NCI-H2107 treated with DMSO at 0.1 percent for 48 hours (cell line): ENCODE measurements at regions not wholly inside any gene's neighbourhood (a gene's known extent, or its start where the extent isn't known, plus 50 kb on each side); places are given as distances from the start of the nearest gene placed in this dataset.
A peak's percentile ranks its signal among the peaks of the same experiment; 100 is the strongest.

Experiments
- DNase-seq: peaks from one replicate; lab custom pipeline; 2025; ENCODE audit not compliant: unreplicated experiment; lab: John Stamatoyannopoulos, UW

GRCh38 chr2:204264085-204264553 lies 281.2 kb upstream of the PARD3B start:
- DNase-seq = peak; percentile 62

DNA sequence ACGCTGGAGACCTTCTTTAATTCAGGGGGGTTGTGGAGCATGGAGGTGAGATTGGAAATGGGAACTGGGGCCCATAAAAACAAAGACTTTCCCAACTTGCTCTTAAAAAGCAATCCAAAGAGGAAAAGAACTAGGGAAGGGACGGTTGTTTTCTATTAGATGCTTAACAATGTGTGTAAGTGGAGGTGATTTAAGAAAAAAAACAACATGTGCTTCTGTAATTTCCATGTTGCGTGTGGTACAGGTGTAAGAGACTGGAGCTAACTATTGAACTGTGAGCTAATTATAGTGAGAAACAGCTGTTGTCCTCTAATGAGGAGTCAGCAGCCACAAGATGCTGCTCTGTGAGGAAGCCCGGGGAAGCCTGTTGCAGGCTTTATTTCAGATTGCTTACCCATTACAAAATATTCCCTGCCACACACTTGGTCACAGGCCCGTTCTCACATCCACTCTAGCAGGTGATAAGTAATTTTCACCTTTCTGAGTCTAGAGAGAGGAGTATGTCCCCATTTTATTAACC lies 280.6 kb upstream of the PARD3B start:
- DNase-seq = peak; percentile 81

DNA sequence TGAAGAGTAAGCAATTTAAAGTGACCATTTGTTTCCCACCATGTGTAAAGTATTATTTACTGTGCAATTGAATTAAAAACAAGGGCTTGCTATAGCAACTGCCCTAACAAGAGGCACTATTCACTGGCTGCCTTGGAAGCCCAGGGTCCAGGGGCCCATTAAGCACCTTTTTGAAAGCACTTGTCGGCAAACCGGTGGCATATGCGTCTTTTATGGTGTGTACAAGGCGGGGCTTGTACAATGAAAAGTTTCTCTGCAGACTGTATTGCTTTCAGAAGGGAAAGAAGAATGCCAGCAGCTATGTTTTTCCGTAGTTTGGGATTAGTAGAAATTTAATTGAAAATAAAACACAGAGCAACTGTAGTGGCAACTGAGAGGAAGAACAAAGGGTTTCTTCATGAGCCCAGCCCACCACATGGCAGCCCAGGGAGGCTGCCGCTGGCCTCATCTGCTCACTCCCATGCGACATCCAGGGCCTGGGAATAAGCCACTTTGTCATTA lies 279.5 kb upstream of the PARD3B start:
- DNase-seq = peak; percentile 80

DNA sequence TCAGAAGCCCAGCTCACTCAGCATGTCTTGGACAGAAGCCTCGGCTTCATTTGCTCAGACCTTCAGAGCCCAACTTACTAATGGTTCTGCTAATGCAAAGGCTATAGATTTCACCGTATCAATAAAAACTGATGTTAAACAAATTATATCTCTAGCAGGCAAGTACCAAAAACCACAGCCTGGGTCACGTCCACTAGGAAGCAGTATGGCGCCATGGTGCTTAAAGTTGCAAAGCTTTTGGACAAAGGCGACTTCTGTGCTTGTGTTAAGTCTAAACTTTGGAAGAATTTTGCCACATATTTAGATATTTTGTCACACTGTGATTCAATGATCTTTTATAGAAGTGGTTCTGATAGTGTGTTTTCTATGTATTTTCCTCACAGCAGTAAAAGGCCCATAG lies 276.8 kb upstream of the PARD3B start:
- no peak for DNase-seq

DNA sequence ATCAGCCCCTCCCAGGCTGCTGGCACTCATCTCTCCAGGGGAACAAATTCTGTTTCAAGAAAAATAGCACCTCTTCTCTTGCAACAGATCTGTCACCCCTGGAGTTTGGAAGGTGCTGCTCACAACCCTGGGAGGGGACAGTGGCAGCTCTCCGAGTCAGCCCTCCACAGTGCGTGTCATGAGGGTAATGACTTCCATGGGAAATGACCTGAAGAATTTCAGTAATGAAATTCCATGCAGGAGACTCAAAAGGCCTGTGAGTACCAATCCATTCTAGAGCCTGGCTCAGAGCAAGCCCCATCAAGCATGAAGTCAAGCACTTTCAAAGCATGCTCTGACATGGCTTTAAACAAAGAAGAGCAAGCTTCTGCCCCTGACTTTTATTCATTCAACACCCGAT lies 276.3 kb upstream of the PARD3B start:
- no peak for DNase-seq

DNA sequence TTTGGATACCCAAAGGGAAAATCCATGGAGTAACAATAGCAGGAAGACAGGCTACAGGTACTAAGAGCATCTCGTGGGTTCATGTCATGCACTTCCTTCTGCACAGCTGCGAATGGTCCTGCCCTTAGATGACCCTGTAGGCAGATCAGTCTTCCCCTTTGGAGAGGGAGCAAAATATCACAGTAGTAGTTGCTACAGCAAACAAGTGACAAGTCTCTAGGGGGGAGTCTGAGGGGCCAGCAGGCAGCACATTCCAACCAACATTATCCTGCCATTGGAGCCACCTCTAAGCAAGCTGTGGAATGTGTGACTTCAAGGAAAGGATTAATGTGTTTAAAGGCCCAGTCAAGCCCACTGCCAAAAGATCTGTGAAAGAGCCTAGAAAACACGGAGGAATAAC lies 273.2 kb upstream of the PARD3B start:
- no peak for DNase-seq

DNA sequence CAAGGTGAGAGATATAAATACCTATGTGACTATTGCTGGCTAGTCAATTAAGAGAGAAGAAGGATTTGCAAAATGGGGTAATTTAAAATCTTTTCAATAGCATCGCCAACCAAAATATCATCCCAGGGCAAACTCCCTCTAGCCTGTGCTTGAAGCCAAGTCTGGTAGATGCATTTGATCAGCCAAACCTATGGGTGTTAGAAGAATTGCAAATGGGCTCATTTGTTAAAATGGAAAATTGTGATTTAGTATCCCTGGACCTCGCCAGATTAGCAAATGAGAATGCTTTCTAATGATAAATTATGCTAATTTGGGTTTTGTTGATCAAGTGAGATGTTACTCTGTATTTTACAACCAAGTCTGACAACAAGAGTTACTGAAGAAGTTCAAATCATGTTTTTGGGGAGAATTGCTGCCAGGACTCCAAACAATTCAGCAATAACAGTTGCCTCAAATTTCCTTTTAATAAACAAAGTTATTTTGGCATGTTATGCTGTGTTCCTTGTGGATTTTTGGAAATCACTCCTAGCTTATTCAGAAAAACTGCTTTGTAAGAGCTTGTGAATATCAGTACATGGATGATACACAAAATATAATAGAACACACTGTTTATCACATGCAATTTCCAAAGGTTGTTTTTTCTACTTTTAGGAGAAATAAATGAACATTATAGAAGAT lies 272.5 kb upstream of the PARD3B start:
- no peak for DNase-seq

DNA sequence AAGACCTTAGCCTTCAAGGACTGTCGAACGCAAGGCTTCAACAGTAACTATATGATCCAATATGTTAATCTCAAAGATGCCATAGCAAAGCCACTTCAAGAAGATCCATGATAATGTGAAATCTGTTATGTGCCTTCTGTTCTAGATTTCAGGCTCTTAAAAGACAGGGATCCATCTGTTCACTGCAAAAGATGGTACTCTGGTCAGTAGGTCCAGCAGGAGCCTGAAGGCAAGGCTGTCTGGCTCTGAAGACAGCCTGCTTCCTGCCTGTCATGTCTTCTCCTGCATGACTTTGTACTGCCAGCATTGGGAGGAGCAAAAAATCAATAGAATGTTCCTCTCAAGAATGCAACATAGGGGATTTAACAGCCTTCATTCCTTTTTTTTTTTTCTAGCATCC lies 270.8 kb upstream of the PARD3B start:
- DNase-seq = no peak

GRCh38 chr2:204274991-204275390 lies 270.3 kb upstream of the PARD3B start:
- DNase-seq = no peak

DNA sequence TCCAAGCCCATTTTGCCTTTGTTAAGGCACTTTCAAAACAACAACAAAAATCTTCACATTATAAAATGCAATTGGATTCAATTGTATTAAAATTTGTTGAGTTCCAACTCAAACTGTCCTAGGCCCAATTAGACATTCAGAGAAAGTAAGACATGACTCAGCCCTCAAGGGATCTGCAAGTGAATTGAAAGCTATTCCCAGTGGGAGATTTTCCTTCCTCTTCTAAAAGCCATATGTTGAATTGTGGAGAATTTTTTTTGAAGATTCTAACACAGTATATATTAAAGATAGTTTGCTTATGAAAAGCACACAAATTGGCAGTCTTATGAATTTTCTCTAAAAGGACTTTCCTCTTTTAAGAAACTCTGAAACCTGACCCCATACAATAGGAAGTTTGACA lies 268.0 kb upstream of the PARD3B start:
- DNase-seq = no peak

- no peak for DNase-seq
These were observed 266.8 kb upstream of the PARD3B start for GRCh38 chr2:204278454-204278853.

GRCh38 chr2:204279819-204280218 lies 265.5 kb upstream of the PARD3B start:
- no peak for DNase-seq

GRCh38 chr2:204280262-204280668 lies 265.0 kb upstream of the PARD3B start:
- DNase-seq = no peak

DNA sequence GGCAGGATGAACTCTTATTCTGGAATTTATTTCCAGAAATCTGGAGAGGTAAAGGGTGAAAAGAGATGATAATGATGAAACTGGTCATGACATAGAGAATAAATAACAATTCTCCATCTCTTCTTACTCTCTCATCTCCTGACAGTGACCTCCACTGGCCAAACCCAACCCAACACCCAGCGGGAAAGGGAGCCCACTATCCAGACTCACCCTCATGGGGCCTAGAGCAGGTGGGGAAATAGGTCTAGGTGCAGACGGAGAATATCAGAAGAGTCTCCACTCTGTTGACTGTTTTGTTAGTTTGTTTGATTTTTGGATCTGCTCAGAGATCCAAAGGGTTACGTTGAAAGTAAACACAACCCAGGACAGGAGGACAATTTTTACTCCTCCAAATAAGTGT lies 263.2 kb upstream of the PARD3B start:
- DNase-seq = no peak

- DNase-seq = peak; percentile 73
These were observed 262.8 kb upstream of the PARD3B start for GRCh38 chr2:204282525-204282924.

GRCh38 chr2:204289066-204289465 lies 256.2 kb upstream of the PARD3B start:
- no peak for DNase-seq

GRCh38 chr2:204292439-204292838 lies 252.8 kb upstream of the PARD3B start:
- DNase-seq = no peak

- no peak for DNase-seq
These were observed 251.2 kb upstream of the PARD3B start for GRCh38 chr2:204293884-204294747.

DNA sequence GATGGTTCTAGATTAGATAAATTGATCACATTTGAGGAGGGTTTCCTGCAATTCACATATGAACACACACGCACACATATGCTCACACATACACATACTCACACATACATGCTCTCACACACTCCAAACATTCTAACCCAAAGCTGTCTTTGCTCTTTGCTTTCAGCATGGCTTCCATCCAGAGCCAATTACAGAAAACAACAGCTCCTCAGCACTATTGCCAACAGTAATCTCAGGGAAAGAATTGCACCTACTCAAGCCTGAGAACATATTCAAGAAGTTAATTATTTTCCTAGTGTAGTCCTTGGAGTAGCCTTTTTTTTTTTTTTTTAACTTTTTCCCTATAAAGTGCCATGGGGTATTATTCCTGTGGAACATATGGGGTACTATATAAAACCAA lies 246.9 kb upstream of the PARD3B start:
- DNase-seq = no peak

DNA sequence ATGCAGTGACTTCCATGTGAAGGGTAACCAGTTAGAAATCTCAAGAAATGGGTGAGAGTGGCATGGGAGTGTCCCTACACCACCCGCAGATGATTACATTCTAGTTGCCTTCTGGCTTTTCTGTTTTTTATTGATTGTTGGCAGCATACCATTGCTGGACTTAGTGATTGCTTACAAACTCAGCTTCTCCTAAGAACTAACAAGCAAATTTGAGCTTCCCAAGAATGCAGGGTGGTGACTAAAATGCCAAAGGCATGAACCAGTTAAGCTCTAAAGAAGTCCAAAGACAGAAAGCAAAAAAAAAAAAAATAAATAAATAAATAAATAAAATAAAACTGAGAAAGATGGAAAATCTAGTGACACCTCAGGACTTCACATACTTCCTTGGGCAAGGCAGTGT lies 245.5 kb upstream of the PARD3B start:
- no peak for DNase-seq

GRCh38 chr2:204306667-204307066 lies 238.6 kb upstream of the PARD3B start:
- DNase-seq = no peak

GRCh38 chr2:204312105-204312504 lies 233.2 kb upstream of the PARD3B start:
- DNase-seq = no peak
